Tibial nerve (tissue), 4 donors: ENCODE measurements at regions not wholly inside any gene's neighbourhood (a gene's known extent, or its start where the extent isn't known, plus 50 kb on each side); places are given as distances from the start of the nearest gene placed in this dataset.
"Not testable (repeated sequence)": the region's sequence is repeated elsewhere in the genome, so short reads cannot be mapped to it uniquely, and the experiment has no call there.

Experiments used
- DNase-seq, 2 donors: peaks; one replicate each; pipeline ENCODE4 v3.0.0-alpha.2; 2019; ENCODE audit warnings: low spot score in 2 of 2
- H3K27ac ChIP-seq, 4 donors: fragments of 200-600 bp; sonication (generic) in 3 of 4; one replicate each; pipeline ENCODE4 v1.5.1; 2017 to 2019; ENCODE audit warnings: mild to moderate bottlenecking in 1 of 4
- H3K27me3 ChIP-seq, 2 donors: fragments of 200-600 bp; sonication (generic) in 1 of 2; one replicate each; pipeline versions ENCODE4 v1.5.1 to v1.6.0; 2017 to 2019
- H3K36me3 ChIP-seq, 3 donors: fragments of 200-600 bp; sonication (generic); one replicate each; pipeline ENCODE4 v1.5.1; 2018 to 2019
- H3K4me1 ChIP-seq, 4 donors: fragments of 200-600 bp; sonication (generic) in 3 of 4; one replicate each; pipeline ENCODE4 v1.5.1; 2017 to 2019
- H3K4me3 ChIP-seq, 4 donors: fragments of 200-600 bp; sonication (generic) in 3 of 4; one replicate each; pipeline ENCODE4 v1.5.1; 2017 to 2019; ENCODE audit warnings: mild to moderate bottlenecking in 1 of 4, moderate library complexity in 1 of 4
- H3K9me3 ChIP-seq, 4 donors: fragments of 200-600 bp; sonication (generic) in 3 of 4; one replicate each; pipeline ENCODE4 v1.5.1; 2017 to 2019
- CTCF ChIP-seq, 5 experiments: fragments of 200-600 bp in 3 of 5; fragments of 450-650 bp in 2 of 5; sonication (generic) in 3 of 5; IDR thresholded peaks; one replicate each; pipeline ENCODE4 v1.5.1; 2016 to 2019; ENCODE audit warnings: antibody characterized with exemption in 5 of 5, mild to moderate bottlenecking in 3 of 5, moderate library complexity in 2 of 5
- EP300 ChIP-seq, 2 donors: sonication (generic); formaldehyde crosslinking; IDR thresholded peaks; one replicate each; pipeline ENCODE4 v1.6.1; 2017; ENCODE audit warnings: antibody characterized with exemption in 2 of 2, mild to moderate bottlenecking in 1 of 2
- POLR2A ChIP-seq, 2 donors: fragments of 450-650 bp; IDR thresholded peaks; one replicate each; pipeline ENCODE4 v1.6.1; 2017; ENCODE audit warnings: antibody characterized with exemption in 2 of 2, mild to moderate bottlenecking in 2 of 2, moderate library complexity in 2 of 2
- WGBS, 2 donors: methylation state at CpG; one replicate each; pipeline ENCODE4 v1.1.5; 2018; 5-methylcytosine and 5-hydroxymethylcytosine counted together

GRCh38 chr12:76936275-76937193, 57.7 kb upstream of the CSRP2 start:
- Histone ChIP-seq H3K27ac (no peak overlapping the region), H3K36me3 (no peaks in the 10 kb centered on the region), H3K9me3 (no peaks in the 10 kb centered on the region), H3K4me3 (no peak overlapping the region), H3K4me1 (no peaks in the 10 kb centered on the region), H3K27me3 (no peaks in the 10 kb centered on the region)
- no peak for TF ChIP-seq CTCF (IDR thresholded peaks at IDR 0.05)
- TF ChIP-seq POLR2A (IDR thresholded peaks at IDR 0.05) = no peak
- TF ChIP-seq EP300 (IDR thresholded peaks at IDR 0.05) = no peak
- 86 to 90% methylated on average over 14 of the region's 14 CpGs for WGBS, 2 donors
- no peak for DNase-seq

- H3K4me1 ChIP-seq, H3K9me3 ChIP-seq, H3K27ac ChIP-seq, H3K27me3 ChIP-seq, H3K36me3 ChIP-seq, DNase-seq, H3K4me3 ChIP-seq: not testable (repeated sequence)
- WGBS, 2 donors = 90 to 95% methylated on average over 4 of the region's 4 CpGs
Observed at GRCh38 chr12:76933392-76933791, 54.6 kb upstream of the CSRP2 start.

DNA sequence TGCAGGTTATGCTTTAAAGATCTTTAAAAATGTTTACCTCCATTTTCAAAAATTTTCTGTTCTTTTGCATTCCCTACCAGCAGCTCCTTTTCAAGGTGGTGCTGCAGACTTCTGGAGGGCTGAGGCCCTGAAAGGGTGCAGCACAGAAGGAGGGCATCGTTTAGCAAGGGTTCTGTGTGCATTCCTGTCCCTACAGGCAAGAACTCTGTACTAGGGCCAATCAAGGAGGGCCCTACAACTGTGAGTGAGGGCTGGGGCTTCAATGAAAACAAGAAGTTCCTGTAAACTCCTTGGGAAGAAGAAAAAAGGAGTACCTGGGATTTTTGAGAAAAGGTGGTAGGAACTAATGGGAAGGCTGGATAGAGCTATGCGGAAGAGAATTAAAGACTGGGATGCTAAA, 50.7 kb upstream of the CSRP2 start:
- TF ChIP-seq EP300 (IDR thresholded peaks at IDR 0.05) (no peak), CTCF (IDR thresholded peaks at IDR 0.05) (no peak), POLR2A (IDR thresholded peaks at IDR 0.05) (no peak)
- Histone ChIP-seq H3K36me3 (no peaks in the 10 kb centered on the region), H3K27me3 (no peaks in the 10 kb centered on the region), H3K4me3 (no peak overlapping the region), H3K27ac (no peak overlapping the region), H3K9me3 (no peaks in the 10 kb centered on the region), H3K4me1 (no peaks in the 10 kb centered on the region)
- DNase-seq = no peak
- 56 to 57% methylated on average over 2 of the region's 2 CpGs for WGBS, 2 donors
